Osteocyte (in vitro differentiated cells): ENCODE measurements at regions not wholly inside any gene's neighbourhood (a gene's known extent, or its start where the extent isn't known, plus 50 kb on each side); places are given as distances from the start of the nearest gene placed in this dataset.
"Not testable (repeated sequence)": the region's sequence is repeated elsewhere in the genome, so short reads cannot be mapped to it uniquely, and the experiment has no call there.

Source experiments
- DNase-seq: peaks from one replicate; pipeline ENCODE4 v3.0.0; 2021; ENCODE audit warnings: mixed read lengths; ENCODE audit not compliant: unreplicated experiment; ENCODE audit errors: extremely low spot score
- H3K27ac Mint-ChIP-seq: one replicate; pipeline ENCODE4 v1.8.0; 2021; ENCODE audit warnings: mild to moderate bottlenecking, mixed read lengths; ENCODE audit not compliant: unreplicated experiment
- H3K27me3 Mint-ChIP-seq: one replicate; pipeline ENCODE4 v1.8.0; 2021; ENCODE audit warnings: mixed read lengths; ENCODE audit not compliant: unreplicated experiment
- H3K36me3 Mint-ChIP-seq: one replicate; pipeline ENCODE4 v1.8.0; 2021; ENCODE audit warnings: mixed read lengths; ENCODE audit not compliant: unreplicated experiment
- H3K4me1 Mint-ChIP-seq: one replicate; pipeline ENCODE4 v1.8.0; 2021; ENCODE audit warnings: mixed read lengths; ENCODE audit not compliant: unreplicated experiment
- H3K4me3 Mint-ChIP-seq: one replicate; pipeline ENCODE4 v1.8.0; 2021; ENCODE audit warnings: mild to moderate bottlenecking, moderate library complexity, mixed read lengths; ENCODE audit not compliant: unreplicated experiment
- H3K9me3 Mint-ChIP-seq: one replicate; pipeline ENCODE4 v1.8.0; 2021; ENCODE audit warnings: mixed read lengths; ENCODE audit not compliant: unreplicated experiment
- TF ChIP-seq, protein P1 (sequence below): fragments of 200-600 bp; sonication (generic); IDR thresholded peaks from 2 replicates; pipeline ENCODE4 v1.5.0; 2021; ENCODE audit warnings: antibody characterized with exemption, mild to moderate bottlenecking, moderate library complexity

DNA sequence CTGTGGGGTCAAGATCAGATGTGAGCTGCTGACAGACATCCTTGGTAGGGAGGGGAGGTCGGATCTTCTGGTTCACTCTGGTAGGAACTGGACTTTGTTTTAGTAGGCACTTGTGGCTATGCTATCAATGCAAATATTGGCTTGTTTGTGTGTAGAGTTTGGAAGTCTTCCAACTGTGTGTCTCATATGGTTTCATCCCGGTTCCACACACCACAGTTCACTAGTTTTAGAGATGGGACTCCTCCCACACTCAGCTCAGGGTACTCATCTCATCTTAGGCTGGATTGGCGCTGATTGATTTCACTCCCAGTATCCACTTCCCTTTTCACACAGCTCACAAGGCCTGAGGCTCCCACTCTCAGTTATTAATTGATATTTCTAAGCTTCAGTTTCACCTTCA, 161.3 kb downstream of the THBS2 start:
- Mint-ChIP-seq H3K9me3 (peaks cover 10% of the 10 kb centered on the region), H3K27me3 (no peaks in the 10 kb centered on the region), H3K36me3 (peaks cover 7% of the 10 kb centered on the region), H3K27ac (peak overlapping the region; percentile 84), H3K4me3 (no peak overlapping the region), H3K4me1 (peaks cover 69% of the 10 kb centered on the region)
- DNase-seq: peak; percentile 27
- TF ChIP-seq, protein P1, sequence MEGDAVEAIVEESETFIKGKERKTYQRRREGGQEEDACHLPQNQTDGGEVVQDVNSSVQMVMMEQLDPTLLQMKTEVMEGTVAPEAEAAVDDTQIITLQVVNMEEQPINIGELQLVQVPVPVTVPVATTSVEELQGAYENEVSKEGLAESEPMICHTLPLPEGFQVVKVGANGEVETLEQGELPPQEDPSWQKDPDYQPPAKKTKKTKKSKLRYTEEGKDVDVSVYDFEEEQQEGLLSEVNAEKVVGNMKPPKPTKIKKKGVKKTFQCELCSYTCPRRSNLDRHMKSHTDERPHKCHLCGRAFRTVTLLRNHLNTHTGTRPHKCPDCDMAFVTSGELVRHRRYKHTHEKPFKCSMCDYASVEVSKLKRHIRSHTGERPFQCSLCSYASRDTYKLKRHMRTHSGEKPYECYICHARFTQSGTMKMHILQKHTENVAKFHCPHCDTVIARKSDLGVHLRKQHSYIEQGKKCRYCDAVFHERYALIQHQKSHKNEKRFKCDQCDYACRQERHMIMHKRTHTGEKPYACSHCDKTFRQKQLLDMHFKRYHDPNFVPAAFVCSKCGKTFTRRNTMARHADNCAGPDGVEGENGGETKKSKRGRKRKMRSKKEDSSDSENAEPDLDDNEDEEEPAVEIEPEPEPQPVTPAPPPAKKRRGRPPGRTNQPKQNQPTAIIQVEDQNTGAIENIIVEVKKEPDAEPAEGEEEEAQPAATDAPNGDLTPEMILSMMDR: no peak

GRCh38 chr6:169090514-169091127, 163.0 kb downstream of the THBS2 start:
- not testable (repeated sequence) for H3K36me3 Mint-ChIP-seq, H3K4me3 Mint-ChIP-seq, H3K27ac Mint-ChIP-seq, DNase-seq, H3K27me3 Mint-ChIP-seq
- Mint-ChIP-seq H3K9me3 (peaks cover 10% of the 10 kb centered on the region), H3K4me1 (peaks cover 58% of the 10 kb centered on the region)

- Mint-ChIP-seq H3K36me3 (peaks cover 17% of the 10 kb centered on the region), H3K4me3 (no peak overlapping the region), H3K27me3 (no peaks in the 10 kb centered on the region), H3K4me1 (peaks cover 52% of the 10 kb centered on the region), H3K27ac (peak overlapping the region; percentile 57), H3K9me3 (peaks cover 15% of the 10 kb centered on the region)
- no peak for DNase-seq
- TF ChIP-seq, protein P1: no peak
Observed at GRCh38 chr6:169088762-169089161, 164.9 kb downstream of the THBS2 start.

GRCh38 chr6:169087443-169088041, 166.1 kb downstream of the THBS2 start:
- Mint-ChIP-seq H3K4me1 (peaks cover 46% of the 10 kb centered on the region), H3K36me3 (peaks cover 21% of the 10 kb centered on the region), H3K9me3 (peaks cover 15% of the 10 kb centered on the region), H3K27me3 (no peaks in the 10 kb centered on the region), H3K4me3 (no peak overlapping the region), H3K27ac (peak overlapping the region; percentile 82)
- no peak for DNase-seq
- TF ChIP-seq, protein P1: no peak

- H3K27me3 Mint-ChIP-seq, H3K4me3 Mint-ChIP-seq: not testable (repeated sequence)
- H3K27ac Mint-ChIP-seq: peak overlapping the region; percentile 82
Observed at GRCh38 chr6:169086616-169087015, 167.0 kb downstream of the THBS2 start.

GRCh38 chr6:169086020-169086419, 167.6 kb downstream of the THBS2 start:
- H3K4me1 Mint-ChIP-seq: peaks cover 49% of the 10 kb centered on the region
- DNase-seq: no peak
- TF ChIP-seq, protein P1: no peak
- H3K36me3 Mint-ChIP-seq: peaks cover 25% of the 10 kb centered on the region
- peak overlapping the region; percentile 40 for H3K27ac Mint-ChIP-seq
- H3K4me3 Mint-ChIP-seq: no peak overlapping the region
- H3K27me3 Mint-ChIP-seq: no peaks in the 10 kb centered on the region
- peaks cover 22% of the 10 kb centered on the region for H3K9me3 Mint-ChIP-seq

More at GRCh38 chr6:169086616-169087015, 167.0 kb downstream of the THBS2 start:
- peaks cover 21% of the 10 kb centered on the region for H3K36me3 Mint-ChIP-seq
- not testable (repeated sequence) for DNase-seq
- H3K4me1 Mint-ChIP-seq: peaks cover 44% of the 10 kb centered on the region
- peaks cover 17% of the 10 kb centered on the region for H3K9me3 Mint-ChIP-seq
